ENCODE measurements at regions not wholly inside any gene's neighbourhood (a gene's known extent, or its start where the extent isn't known, plus 50 kb on each side); places are given as distances from the start of the nearest gene placed in this dataset.

- H2BK5ac ChIP-seq (ENCODE audit: low read depth, low read length, poor library complexity), result no peak overlapping the region
- H2AK5ac ChIP-seq (ENCODE audit: low read length), result no peak overlapping the region
- H4K12ac ChIP-seq (ENCODE audit: low read depth, low read length), result no peak overlapping the region
- H3K23ac ChIP-seq (ENCODE audit: low read length), result no peak overlapping the region
- no peak overlapping the region for H3K9ac ChIP-seq (ENCODE audit: low read length)
- no peaks in the 10 kb centered on the region for H3K27me3 ChIP-seq (ENCODE audit: insufficient read depth, low read length)
- no peak overlapping the region for H4K8ac ChIP-seq (ENCODE audit: low read depth, low read length)
- no peak overlapping the region for H3K4ac ChIP-seq (ENCODE audit: low read depth, low read length)
- DNase-seq, result no peak
- H3K4me1 ChIP-seq (ENCODE audit: control insufficient read depth in 1 of 2, insufficient read depth in 2 of 2, low read length in 2 of 2), result peaks cover 15 to 16% of the 10 kb centered on the region in 2 experiments
- no peak overlapping the region for H2BK120ac ChIP-seq (ENCODE audit: insufficient read depth, low read length, poor library complexity)
- H3K9me3 ChIP-seq (ENCODE audit: insufficient read depth, low read depth, low read length), result no peaks in the 10 kb centered on the region
- H4K91ac ChIP-seq (ENCODE audit: low read depth, low read length), result no peak overlapping the region
- no peak overlapping the region for H3K27ac ChIP-seq (ENCODE audit: low read depth, low read length)
- WGBS (ENCODE audit: extremely low coverage, insufficient coverage, insufficient read length), result no CpG with 5 or more reads among the region's 8 CpGs
- no peak overlapping the region for H2BK12ac ChIP-seq (ENCODE audit: low read length)
- no peak overlapping the region for H3K18ac ChIP-seq (ENCODE audit: low read length)
- no peak overlapping the region for H3K4me2 ChIP-seq (ENCODE audit: low read length)
- H3K14ac ChIP-seq (ENCODE audit: low read length), result no peak overlapping the region
- no peak overlapping the region for H3K4me3 ChIP-seq (ENCODE audit: low read depth, low read length)
- H3K79me2 ChIP-seq (ENCODE audit: control insufficient read depth, insufficient read depth, low read length, poor library complexity), result no peaks in the 10 kb centered on the region
- H3K79me1 ChIP-seq (ENCODE audit: low read length), result no peaks in the 10 kb centered on the region
- no peak overlapping the region for H2AFZ ChIP-seq (ENCODE audit: insufficient read depth, low read length, poor library complexity)
- H3K36me3 ChIP-seq (ENCODE audit: control insufficient read depth in 1 of 2, insufficient read depth in 2 of 2, low read length in 2 of 2), result no peaks in the 10 kb centered on the region
These were observed 67.5 kb upstream of the AFDN start for GRCh38 chr6:167759206-167759605.

- H2AFZ ChIP-seq (ENCODE audit: insufficient read depth, low read length, poor library complexity), result no peak overlapping the region
- DNase-seq, result peak; percentile 16 to 56
- no CpG with 5 or more reads among the region's 17 CpGs for WGBS (ENCODE audit: extremely low coverage, insufficient coverage, insufficient read length)
These were observed 66.8 kb upstream of the AFDN start for GRCh38 chr6:167759912-167760311.

GRCh38 chr6:167760979-167761793 is 65.5 kb upstream of the AFDN start:
- Histone ChIP-seq H3K4me1 (ENCODE audit: control insufficient read depth in 1 of 2, insufficient read depth in 2 of 2, low read length in 2 of 2) (peaks cover 15 to 16% of the 10 kb centered on the region in 2 experiments), H4K91ac (ENCODE audit: low read depth, low read length) (peak overlapping the region; percentile 40)

More at GRCh38 chr6:167759912-167760311, 66.8 kb upstream of the AFDN start:
- no peak overlapping the region for H2BK120ac ChIP-seq (ENCODE audit: insufficient read depth, low read length, poor library complexity)
- H4K91ac ChIP-seq (ENCODE audit: low read depth, low read length), result peak overlapping the region; percentile 7
- no peak overlapping the region for H3K9ac ChIP-seq (ENCODE audit: low read length)
- H3K14ac ChIP-seq (ENCODE audit: low read length), result no peak overlapping the region
- no peak overlapping the region for H4K8ac ChIP-seq (ENCODE audit: low read depth, low read length)
- no peaks in the 10 kb centered on the region for H3K36me3 ChIP-seq (ENCODE audit: control insufficient read depth in 1 of 2, insufficient read depth in 2 of 2, low read length in 2 of 2)
- no peak overlapping the region for H3K4me3 ChIP-seq (ENCODE audit: low read depth, low read length)
- no peaks in the 10 kb centered on the region for H3K9me3 ChIP-seq (ENCODE audit: insufficient read depth, low read depth, low read length)
- H2BK12ac ChIP-seq (ENCODE audit: low read length), result peak overlapping the region; percentile 13
- no peak overlapping the region for H3K4ac ChIP-seq (ENCODE audit: low read depth, low read length)
- no peak overlapping the region for H3K18ac ChIP-seq (ENCODE audit: low read length)
- H2AK5ac ChIP-seq (ENCODE audit: low read length), result peak overlapping the region; percentile 56
- no peaks in the 10 kb centered on the region for H3K27me3 ChIP-seq (ENCODE audit: insufficient read depth, low read length)
- no peak overlapping the region for H3K4me2 ChIP-seq (ENCODE audit: low read length)
- H3K79me2 ChIP-seq (ENCODE audit: control insufficient read depth, insufficient read depth, low read length, poor library complexity), result no peaks in the 10 kb centered on the region
- no peak overlapping the region for H2BK5ac ChIP-seq (ENCODE audit: low read depth, low read length, poor library complexity)
- peaks cover 15 to 16% of the 10 kb centered on the region in 2 experiments for H3K4me1 ChIP-seq (ENCODE audit: control insufficient read depth in 1 of 2, insufficient read depth in 2 of 2, low read length in 2 of 2)
- no peaks in the 10 kb centered on the region for H3K79me1 ChIP-seq (ENCODE audit: low read length)
- H3K23ac ChIP-seq (ENCODE audit: low read length), result no peak overlapping the region
- H4K12ac ChIP-seq (ENCODE audit: low read depth, low read length), result no peak overlapping the region
- no peak overlapping the region for H3K27ac ChIP-seq (ENCODE audit: low read depth, low read length)

GRCh38 chr6:167761794-167762258 is 64.9 kb upstream of the AFDN start:
- Histone ChIP-seq H3K9me3 (ENCODE audit: insufficient read depth, low read depth, low read length) (no peaks in the 10 kb centered on the region), H3K4me1 (ENCODE audit: control insufficient read depth in 1 of 2, insufficient read depth in 2 of 2, low read length in 2 of 2) (peaks cover 15 to 16% of the 10 kb centered on the region in 2 experiments)

More at GRCh38 chr6:167760979-167761793, 65.5 kb upstream of the AFDN start:
- Histone ChIP-seq H3K14ac (ENCODE audit: low read length) (no peak overlapping the region), H3K79me1 (ENCODE audit: low read length) (no peaks in the 10 kb centered on the region), H3K9ac (ENCODE audit: low read length) (no peak overlapping the region), H2BK12ac (ENCODE audit: low read length) (peak overlapping the region; percentile 2), H2BK120ac (ENCODE audit: insufficient read depth, low read length, poor library complexity) (no peak overlapping the region), H4K12ac (ENCODE audit: low read depth, low read length) (no peak overlapping the region), H2BK5ac (ENCODE audit: low read depth, low read length, poor library complexity) (no peak overlapping the region), H4K8ac (ENCODE audit: low read depth, low read length) (no peak overlapping the region), H2AFZ (ENCODE audit: insufficient read depth, low read length, poor library complexity) (no peak overlapping the region), H3K27ac (ENCODE audit: low read depth, low read length) (no peak overlapping the region), H3K18ac (ENCODE audit: low read length) (no peak overlapping the region), H3K23ac (ENCODE audit: low read length) (no peak overlapping the region), H3K79me2 (ENCODE audit: control insufficient read depth, insufficient read depth, low read length, poor library complexity) (no peaks in the 10 kb centered on the region), H3K9me3 (ENCODE audit: insufficient read depth, low read depth, low read length) (no peaks in the 10 kb centered on the region), H3K4me2 (ENCODE audit: low read length) (no peak overlapping the region), H2AK5ac (ENCODE audit: low read length) (no peak overlapping the region), H3K27me3 (ENCODE audit: insufficient read depth, low read length) (no peaks in the 10 kb centered on the region), H3K36me3 (ENCODE audit: control insufficient read depth in 1 of 2, insufficient read depth in 2 of 2, low read length in 2 of 2) (no peaks in the 10 kb centered on the region), H3K4me3 (ENCODE audit: low read depth, low read length) (no peak overlapping the region), H3K4ac (ENCODE audit: low read depth, low read length) (no peak overlapping the region)
- peak; percentile 42 to 69 for DNase-seq
- WGBS (ENCODE audit: extremely low coverage, insufficient coverage, insufficient read length), result no CpG with 5 or more reads among the region's 18 CpGs

More at GRCh38 chr6:167761794-167762258, 64.9 kb upstream of the AFDN start:
- H2AK5ac ChIP-seq (ENCODE audit: low read length), result peak overlapping the region; percentile 60
- no peak overlapping the region for H3K4ac ChIP-seq (ENCODE audit: low read depth, low read length)
- H3K79me1 ChIP-seq (ENCODE audit: low read length), result no peaks in the 10 kb centered on the region
- no peaks in the 10 kb centered on the region for H3K27me3 ChIP-seq (ENCODE audit: insufficient read depth, low read length)
- no peaks in the 10 kb centered on the region for H3K36me3 ChIP-seq (ENCODE audit: control insufficient read depth in 1 of 2, insufficient read depth in 2 of 2, low read length in 2 of 2)
- H3K79me2 ChIP-seq (ENCODE audit: control insufficient read depth, insufficient read depth, low read length, poor library complexity), result no peaks in the 10 kb centered on the region
- no peak overlapping the region for H3K4me3 ChIP-seq (ENCODE audit: low read depth, low read length)
- H3K18ac ChIP-seq (ENCODE audit: low read length), result no peak overlapping the region
- H2BK5ac ChIP-seq (ENCODE audit: low read depth, low read length, poor library complexity), result no peak overlapping the region
- WGBS (ENCODE audit: extremely low coverage, insufficient coverage, insufficient read length), result no CpG with 5 or more reads among the region's 7 CpGs
- no peak overlapping the region for H2BK120ac ChIP-seq (ENCODE audit: insufficient read depth, low read length, poor library complexity)
- H3K9ac ChIP-seq (ENCODE audit: low read length), result no peak overlapping the region
- no peak overlapping the region for H2AFZ ChIP-seq (ENCODE audit: insufficient read depth, low read length, poor library complexity)
- no peak overlapping the region for H3K27ac ChIP-seq (ENCODE audit: low read depth, low read length)
- no peak overlapping the region for H4K91ac ChIP-seq (ENCODE audit: low read depth, low read length)
- no peak overlapping the region for H3K4me2 ChIP-seq (ENCODE audit: low read length)
- H2BK12ac ChIP-seq (ENCODE audit: low read length), result no peak overlapping the region
- no peak for DNase-seq
- H4K8ac ChIP-seq (ENCODE audit: low read depth, low read length), result no peak overlapping the region
- H4K12ac ChIP-seq (ENCODE audit: low read depth, low read length), result no peak overlapping the region
- H3K23ac ChIP-seq (ENCODE audit: low read length), result no peak overlapping the region
- no peak overlapping the region for H3K14ac ChIP-seq (ENCODE audit: low read length)
